ENCODE measurements at regions not wholly inside any gene's neighbourhood (a gene's known extent, or its start where the extent isn't known, plus 50 kb on each side); places are given as distances from the start of the nearest gene placed in this dataset.

GRCh38 chr1:168905633-168906032, 176.6 kb upstream of the DPT start:
- Histone ChIP-seq H3K9me3 (no peaks in the 10 kb centered on the region), H3K27me3 (replicated peaks; ENCODE audit: insufficient read depth) (no peaks in the 10 kb centered on the region), H3K27ac (no peak overlapping the region), H3K4me1 (ENCODE audit: control insufficient read depth in 1 of 2, low read depth in 2 of 2) (no peaks in the 10 kb centered on the region), H3K4me3 (no peak overlapping the region), H3K36me3 (no peaks in the 10 kb centered on the region)
- ATAC-seq (ENCODE audit: insufficient number of reproducible peaks, low FRiP score, low read depth) = no peak
- no peak for TF ChIP-seq CTCF (IDR thresholded peaks at IDR 0.05)
- no peak for DNase-seq (ENCODE audit: low spot score)

- H3K27ac ChIP-seq = no peak overlapping the region
- H3K27me3 ChIP-seq (replicated peaks; ENCODE audit: insufficient read depth) = no peaks in the 10 kb centered on the region
- no peak for DNase-seq (ENCODE audit: low spot score)
- H3K4me1 ChIP-seq (ENCODE audit: control insufficient read depth in 1 of 2, low read depth in 2 of 2) = no peaks in the 10 kb centered on the region
- H3K36me3 ChIP-seq = no peaks in the 10 kb centered on the region
- no peak overlapping the region for H3K4me3 ChIP-seq
- no peaks in the 10 kb centered on the region for H3K9me3 ChIP-seq
- no peak for ATAC-seq (ENCODE audit: insufficient number of reproducible peaks, low FRiP score, low read depth)
- TF ChIP-seq CTCF (IDR thresholded peaks at IDR 0.05) = no peak
Observed at GRCh38 chr1:168906367-168906766, 177.4 kb upstream of the DPT start.

- no peaks in the 10 kb centered on the region for H3K4me1 ChIP-seq (ENCODE audit: control insufficient read depth in 1 of 2, low read depth in 2 of 2)
- H3K27me3 ChIP-seq (replicated peaks; ENCODE audit: insufficient read depth) = no peaks in the 10 kb centered on the region
- H3K9me3 ChIP-seq = no peaks in the 10 kb centered on the region
- TF ChIP-seq CTCF (IDR thresholded peaks at IDR 0.05) = no peak
- H3K36me3 ChIP-seq = no peaks in the 10 kb centered on the region
- no peak overlapping the region for H3K27ac ChIP-seq
- no peak overlapping the region for H3K4me3 ChIP-seq
- DNase-seq (ENCODE audit: low spot score) (no peak), ATAC-seq (ENCODE audit: insufficient number of reproducible peaks, low FRiP score, low read depth) (no peak)
Observed at GRCh38 chr1:168907053-168907452, 178.0 kb upstream of the DPT start.

GRCh38 chr1:168907786-168908348, 178.9 kb upstream of the DPT start:
- TF ChIP-seq CTCF (IDR thresholded peaks at IDR 0.05) = no peak
- H3K27me3 ChIP-seq (replicated peaks; ENCODE audit: insufficient read depth) = no peaks in the 10 kb centered on the region
- H3K4me3 ChIP-seq = no peak overlapping the region
- H3K27ac ChIP-seq = no peak overlapping the region
- DNase-seq (ENCODE audit: low spot score) = no peak
- H3K36me3 ChIP-seq = no peaks in the 10 kb centered on the region
- ATAC-seq (ENCODE audit: insufficient number of reproducible peaks, low FRiP score, low read depth) = no peak
- no peaks in the 10 kb centered on the region for H3K9me3 ChIP-seq
- no peaks in the 10 kb centered on the region for H3K4me1 ChIP-seq (ENCODE audit: control insufficient read depth in 1 of 2, low read depth in 2 of 2)

- H3K4me1 ChIP-seq (ENCODE audit: control insufficient read depth in 1 of 2, low read depth in 2 of 2) = no peaks in the 10 kb centered on the region
- H3K9me3 ChIP-seq = no peaks in the 10 kb centered on the region
- DNase-seq (ENCODE audit: low spot score) (no peak), ATAC-seq (ENCODE audit: insufficient number of reproducible peaks, low FRiP score, low read depth) (no peak)
- H3K27ac ChIP-seq = no peak overlapping the region
- TF ChIP-seq CTCF (IDR thresholded peaks at IDR 0.05) = no peak
- H3K4me3 ChIP-seq = no peak overlapping the region
- no peaks in the 10 kb centered on the region for H3K36me3 ChIP-seq
- H3K27me3 ChIP-seq (replicated peaks; ENCODE audit: insufficient read depth) = no peaks in the 10 kb centered on the region
Observed at GRCh38 chr1:168910403-168910802, 181.4 kb upstream of the DPT start.

All from thoracic aorta (tissue), 2 donors.